ENCODE measurements at regions not wholly inside any gene's neighbourhood (a gene's known extent, or its start where the extent isn't known, plus 50 kb on each side); places are given as distances from the start of the nearest gene placed in this dataset.

DNA sequence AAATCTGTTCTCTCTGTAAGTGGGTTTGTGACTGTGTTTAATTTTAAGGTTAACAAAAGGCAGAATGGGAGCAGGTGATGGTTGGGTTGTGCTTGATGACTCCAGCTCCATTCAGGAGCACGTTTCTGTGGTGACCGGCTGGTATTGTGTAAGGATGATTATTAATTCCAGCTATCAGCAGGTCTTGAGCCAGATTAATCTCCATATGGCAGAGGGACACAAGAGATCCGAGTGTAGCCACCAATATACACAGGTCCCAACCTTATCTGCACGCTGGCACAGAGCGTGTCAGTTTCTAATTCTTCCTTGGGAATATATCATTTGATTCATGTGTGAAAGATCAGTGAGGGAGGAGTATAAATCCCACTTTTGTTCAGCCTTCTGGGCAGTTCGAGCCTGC is 199.0 kb upstream of the DCC start (continued):
- no peak for TF ChIP-seq ZBTB7A (CRISPR knock-in tag; IDR thresholded peaks at IDR 0.05)
- TF ChIP-seq, protein P1, sequence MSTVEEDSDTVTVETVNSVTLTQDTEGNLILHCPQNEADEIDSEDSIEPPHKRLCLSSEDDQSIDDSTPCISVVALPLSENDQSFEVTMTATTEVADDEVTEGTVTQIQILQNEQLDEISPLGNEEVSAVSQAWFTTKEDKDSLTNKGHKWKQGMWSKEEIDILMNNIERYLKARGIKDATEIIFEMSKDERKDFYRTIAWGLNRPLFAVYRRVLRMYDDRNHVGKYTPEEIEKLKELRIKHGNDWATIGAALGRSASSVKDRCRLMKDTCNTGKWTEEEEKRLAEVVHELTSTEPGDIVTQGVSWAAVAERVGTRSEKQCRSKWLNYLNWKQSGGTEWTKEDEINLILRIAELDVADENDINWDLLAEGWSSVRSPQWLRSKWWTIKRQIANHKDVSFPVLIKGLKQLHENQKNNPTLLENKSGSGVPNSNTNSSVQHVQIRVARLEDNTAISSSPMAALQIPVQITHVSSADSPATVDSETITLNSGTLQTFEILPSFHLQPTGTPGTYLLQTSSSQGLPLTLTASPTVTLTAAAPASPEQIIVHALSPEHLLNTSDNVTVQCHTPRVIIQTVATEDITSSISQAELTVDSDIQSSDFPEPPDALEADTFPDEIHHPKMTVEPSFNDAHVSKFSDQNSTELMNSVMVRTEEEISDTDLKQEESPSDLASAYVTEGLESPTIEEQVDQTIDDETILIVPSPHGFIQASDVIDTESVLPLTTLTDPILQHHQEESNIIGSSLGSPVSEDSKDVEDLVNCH (CRISPR knock-in tag; IDR thresholded peaks at IDR 0.05) = no peak
- no peak for TF ChIP-seq JARID2 (CRISPR knock-in tag; IDR thresholded peaks at IDR 0.05; ENCODE audit: insufficient replicate concordance)
- TF ChIP-seq TARDBP (CRISPR knock-in tag; IDR thresholded peaks at IDR 0.05) = no peak
- TF ChIP-seq PBX2 (CRISPR knock-in tag; IDR thresholded peaks at IDR 0.05) = no peak

DNA sequence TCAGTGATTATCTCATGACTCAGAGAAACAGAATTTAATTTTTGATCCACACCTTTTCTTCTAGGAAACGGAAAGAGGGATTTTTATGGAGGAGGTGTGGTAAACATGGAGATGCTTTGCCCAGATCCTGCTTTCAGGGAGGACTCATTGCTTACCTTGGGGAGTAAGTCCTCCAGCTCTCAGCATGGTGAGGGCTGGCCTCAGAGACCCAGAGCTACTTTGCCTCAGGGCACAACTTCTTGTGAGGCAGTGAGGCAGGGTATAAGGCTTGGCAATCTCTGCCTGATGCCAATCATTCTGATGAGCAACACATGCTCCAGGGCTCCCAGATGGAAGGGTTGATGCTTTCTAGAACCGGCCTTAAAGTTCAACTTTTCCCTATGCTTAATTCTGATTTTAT is 189.9 kb upstream of the DCC start:
- Histone ChIP-seq H3K4me1 (ENCODE audit: insufficient read depth, low read length) (no peaks in the 10 kb centered on the region), H3K36me3 (replicated peaks in 1 of 2; ENCODE audit: control insufficient read depth in 1 of 2, insufficient read depth in 2 of 2, low read length in 2 of 2) (no peaks in the 10 kb centered on the region), H3K9me3 (ENCODE audit: low read length) (peaks cover 60% of the 10 kb centered on the region), H3K79me2 (ENCODE audit: insufficient read depth, low read length) (no peaks in the 10 kb centered on the region), H4K20me1 (ENCODE audit: insufficient read depth, low read length) (no peaks in the 10 kb centered on the region), H2AFZ (ENCODE audit: low read length) (no peak overlapping the region), H3K4me2 (ENCODE audit: low read depth, low read length) (no peak overlapping the region), H3K27me3 (ENCODE audit: control insufficient read depth in 1 of 2, insufficient read depth in 2 of 2, low read length in 2 of 2) (no peaks in the 10 kb centered on the region), H3K27ac (ENCODE audit: extremely low read length, insufficient read depth, low read length) (no peak overlapping the region), H3K9ac (ENCODE audit: insufficient read depth, low read depth, low read length) (no peak overlapping the region), H3K4me3 (replicated peaks in 1 of 3; ENCODE audit: insufficient read depth in 1 of 3, low read depth in 2 of 3, low read length in 3 of 3) (no peak overlapping the region)
- DNase-seq (ENCODE audit: low spot score) (no peak), FAIRE-seq (no peak), ATAC-seq (no peak)
- POLR2A ChIA-PET = no interaction called here
- CTCF ChIA-PET (ENCODE audit: low intra/inter-chr PET ratio, low total read pairs) = no interaction called here
- in situ Hi-C loops (cut with HindIII; ENCODE audit: extremely low pct_ligation_motif_present, low pct_unique_long_range_greater_than_20kb) = no loop called here
- no TSS peak for BruUV-seq (replicated peaks)
- intact Hi-C loops (cut with micrococcal nuclease; ENCODE audit: unreplicated experiment) = no loop called here
- 4% methylated on average over 2 of the region's 2 CpGs for WGBS (ENCODE audit: low lambda C conversion rate)
- no peak for TF ChIP-seq SP1 (IDR thresholded peaks at IDR 0.05)
- no peak for TF ChIP-seq SP1 (CRISPR knock-in tag; IDR thresholded peaks at IDR 0.05)
- no peak for TF ChIP-seq TAF1 (CRISPR knock-in tag; IDR thresholded peaks at IDR 0.05)
- no peak for TF ChIP-seq RARA (CRISPR knock-in tag; IDR thresholded peaks at IDR 0.05)
- no peak for TF ChIP-seq ZBTB20 (CRISPR knock-in tag; IDR thresholded peaks at IDR 0.05; ENCODE audit: borderline replicate concordance, low read depth)
- TF ChIP-seq ZNF138 (CRISPR knock-in tag; IDR thresholded peaks at IDR 0.05; ENCODE audit: low read depth) = no peak
- no peak for TF ChIP-seq MBNL3 (CRISPR knock-in tag; conservative IDR thresholded peaks at IDR 0.05)
- TF ChIP-seq ZNF891 (CRISPR knock-in tag; IDR thresholded peaks at IDR 0.05) = no peak
- TF ChIP-seq MEIS1 (CRISPR knock-in tag; IDR thresholded peaks at IDR 0.05; ENCODE audit: borderline replicate concordance) = no peak
- TF ChIP-seq, protein P2, sequence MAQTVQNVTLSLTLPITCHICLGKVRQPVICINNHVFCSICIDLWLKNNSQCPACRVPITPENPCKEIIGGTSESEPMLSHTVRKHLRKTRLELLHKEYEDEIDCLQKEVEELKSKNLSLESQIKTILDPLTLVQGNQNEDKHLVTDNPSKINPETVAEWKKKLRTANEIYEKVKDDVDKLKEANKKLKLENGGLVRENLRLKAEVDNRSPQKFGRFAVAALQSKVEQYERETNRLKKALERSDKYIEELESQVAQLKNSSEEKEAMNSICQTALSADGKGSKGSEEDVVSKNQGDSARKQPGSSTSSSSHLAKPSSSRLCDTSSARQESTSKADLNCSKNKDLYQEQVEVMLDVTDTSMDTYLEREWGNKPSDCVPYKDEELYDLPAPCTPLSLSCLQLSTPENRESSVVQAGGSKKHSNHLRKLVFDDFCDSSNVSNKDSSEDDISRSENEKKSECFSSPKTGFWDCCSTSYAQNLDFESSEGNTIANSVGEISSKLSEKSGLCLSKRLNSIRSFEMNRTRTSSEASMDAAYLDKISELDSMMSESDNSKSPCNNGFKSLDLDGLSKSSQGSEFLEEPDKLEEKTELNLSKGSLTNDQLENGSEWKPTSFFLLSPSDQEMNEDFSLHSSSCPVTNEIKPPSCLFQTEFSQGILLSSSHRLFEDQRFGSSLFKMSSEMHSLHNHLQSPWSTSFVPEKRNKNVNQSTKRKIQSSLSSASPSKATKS (CRISPR knock-in tag; IDR thresholded peaks at IDR 0.05) = no peak
- TF ChIP-seq, protein P3, sequence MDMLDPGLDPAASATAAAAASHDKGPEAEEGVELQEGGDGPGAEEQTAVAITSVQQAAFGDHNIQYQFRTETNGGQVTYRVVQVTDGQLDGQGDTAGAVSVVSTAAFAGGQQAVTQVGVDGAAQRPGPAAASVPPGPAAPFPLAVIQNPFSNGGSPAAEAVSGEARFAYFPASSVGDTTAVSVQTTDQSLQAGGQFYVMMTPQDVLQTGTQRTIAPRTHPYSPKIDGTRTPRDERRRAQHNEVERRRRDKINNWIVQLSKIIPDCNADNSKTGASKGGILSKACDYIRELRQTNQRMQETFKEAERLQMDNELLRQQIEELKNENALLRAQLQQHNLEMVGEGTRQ (IDR thresholded peaks at IDR 0.05; ENCODE audit: low read depth, low read length) = no peak
- TF ChIP-seq, protein P3 (CRISPR knock-in tag; IDR thresholded peaks at IDR 0.05; ENCODE audit: borderline replicate concordance) = no peak
- TF ChIP-seq ZFP36 (IDR thresholded peaks at IDR 0.05; ENCODE audit: borderline replicate concordance, low read depth, low read length, partially characterized antibody) = no peak

Data from HepG2 (cell line).